ENCODE measurements at regions not wholly inside any gene's neighbourhood (a gene's known extent, or its start where the extent isn't known, plus 50 kb on each side); places are given as distances from the start of the nearest gene placed in this dataset.

DNA sequence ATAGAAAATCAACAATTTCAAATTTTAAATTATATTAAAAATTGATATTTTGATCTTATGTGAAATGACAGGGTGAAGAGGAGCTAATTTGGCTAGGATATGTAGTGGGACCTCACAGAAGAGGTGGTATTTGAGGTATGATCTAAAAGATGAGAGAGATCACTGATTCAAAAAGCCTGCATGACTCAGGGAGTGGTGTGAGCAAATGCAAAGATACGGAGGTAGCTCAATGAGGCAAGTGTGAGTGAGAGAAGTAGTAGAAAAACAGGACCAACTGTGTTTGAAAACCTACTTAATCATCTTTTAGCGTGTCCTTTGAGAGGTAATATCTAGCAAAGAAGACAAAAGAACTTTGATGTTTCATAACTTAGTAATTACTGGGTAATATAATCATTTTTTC lies 557.5 kb downstream of the DSC3 start:
- TF ChIP-seq CTCF (IDR thresholded peaks at IDR 0.05; ENCODE audit: low read depth, low read length, poor library complexity, severe bottlenecking), result no peak
- TF ChIP-seq EZH2phosphoT487 (IDR thresholded peaks at IDR 0.05; ENCODE audit: borderline replicate concordance, low read length), result no peak

All from DOHH2 (cell line).